HepG2 (cell line): ENCODE measurements at regions not wholly inside any gene's neighbourhood (a gene's known extent, or its start where the extent isn't known, plus 50 kb on each side); places are given as distances from the start of the nearest gene placed in this dataset.

Experiments
- ATAC-seq: fragments of 200-7000 bp; cut with Tn5 transposase; 3 replicates; pipeline ENCODE4 v1.9.1; 2020; ENCODE audit warnings: mild to moderate bottlenecking, moderate library complexity
- BruUV-seq: library from RNA; stranded (reverse); fragments of 400-500 nt; replicated peaks from 2 replicates; lab custom pipeline; 2021; lab: Mats Ljungman, UMichigan
- CTCF ChIA-PET: fragments of 300-600 bp; formaldehyde crosslinking; extraction: SDS; loops from one replicate; lab custom pipeline; 2021; ENCODE audit warnings: low total read pairs, inconsistent platforms, low intra/inter-chr PET ratio; lab: Yijun Ruan, JAX
- POLR2A ChIA-PET: fragments of 350-600 bp; sonication (Branson Sonifier 250); formaldehyde crosslinking; loops from one replicate; lab custom pipeline; 2020; ENCODE audit warnings: antibody characterized with exemption, inconsistent platforms; lab: Yijun Ruan, JAX
- DNase-seq: peaks from one replicate; pipeline ENCODE4 v3.0.0-alpha.2; 2015; ENCODE audit warnings: low spot score
- FAIRE-seq: peaks from 3 replicates; lab custom pipeline; 2011; peaks lifted over from hg19 to GRCh38; lab: Jason Lieb, UNC
- H2AFZ ChIP-seq: one replicate; pipeline ENCODE4 v1.6.1; 2011; ENCODE audit warnings: low read length, inconsistent platforms
- H3K27ac ChIP-seq: fragments of 300-600 bp; 3 replicates; pipeline ENCODE4 v1.8.0; 2011; ENCODE audit warnings: mixed run types, mild to moderate bottlenecking, mixed read lengths, low read length, inconsistent platforms; ENCODE audit not compliant: insufficient read depth; ENCODE audit errors: extremely low read length
- H3K27me3 ChIP-seq, 2 experiments: fragments of 200-600 bp in 1 of 2; 2 replicates in 1 of 2; 3 replicates in 1 of 2; pipeline versions ENCODE4 v1.6.0 to v1.8.0; 2011; ENCODE audit warnings: low read length in 2 of 2, mild to moderate bottlenecking in 2 of 2, moderate library complexity in 2 of 2, inconsistent platforms in 1 of 2; ENCODE audit not compliant: insufficient read depth in 2 of 2, control insufficient read depth in 1 of 2
- H3K36me3 ChIP-seq, 2 experiments: fragments of 200-600 bp in 1 of 2; replicated peaks in 1 of 2; 2 replicates in 1 of 2; 3 replicates in 1 of 2; pipeline versions ENCODE4 v1.5.1 to v1.8.0; 2011; ENCODE audit warnings: low read length in 2 of 2, inconsistent platforms in 1 of 2; ENCODE audit not compliant: insufficient read depth in 2 of 2, control insufficient read depth in 1 of 2
- H3K4me1 ChIP-seq: 2 replicates; pipeline ENCODE4 v1.5.1; 2012; ENCODE audit warnings: low read length, inconsistent platforms; ENCODE audit not compliant: insufficient read depth
- H3K4me2 ChIP-seq: 2 replicates; pipeline ENCODE4 v1.6.0; 2011; ENCODE audit warnings: low read depth, low read length, inconsistent platforms
- H3K4me3 ChIP-seq, 3 experiments: fragments of 200-600 bp in 1 of 3; sonication (generic), shearing (Covaris generic) in 1 of 3; replicated peaks in 1 of 3; 2 replicates each; pipeline ENCODE4 v1.5.1; 2011 to 2016; ENCODE audit warnings: low read length in 3 of 3, inconsistent platforms in 2 of 3, low read depth in 2 of 3, mild to moderate bottlenecking in 2 of 3, control low read depth in 1 of 3, mixed read lengths in 1 of 3; ENCODE audit not compliant: insufficient read depth in 1 of 3
- H3K79me2 ChIP-seq: one replicate; pipeline ENCODE4 v1.6.1; 2011; ENCODE audit warnings: low read length, inconsistent platforms; ENCODE audit not compliant: insufficient read depth
- H3K9ac ChIP-seq: 2 replicates; pipeline ENCODE4 v1.6.0; 2011; ENCODE audit warnings: mild to moderate bottlenecking, low read depth, low read length, inconsistent platforms; ENCODE audit not compliant: insufficient read depth
- H3K9me3 ChIP-seq: 2 replicates; pipeline ENCODE4 v1.5.1; 2012; ENCODE audit warnings: mild to moderate bottlenecking, low read length
- H4K20me1 ChIP-seq: 2 replicates; pipeline ENCODE4 v1.6.0; 2011; ENCODE audit warnings: inconsistent platforms, mild to moderate bottlenecking, low read length, moderate library complexity; ENCODE audit not compliant: insufficient read depth
- CREB1 ChIP-seq, 2 experiments: fragments of 450-650 bp in 1 of 2; IDR thresholded peaks; 2 replicates each; pipeline ENCODE4 v1.6.1; 2016 to 2017; ENCODE audit warnings: control low read depth in 1 of 2, mild to moderate bottlenecking in 1 of 2, missing compliant biosample characterization in 1 of 2, missing genetic modification characterization in 1 of 2
- JUNB ChIP-seq: sonication (generic); formaldehyde crosslinking; IDR thresholded peaks from 2 replicates; pipeline ENCODE4 v1.8.0; 2022; ENCODE audit warnings: missing genetic modification reagents, mild to moderate bottlenecking, borderline replicate concordance
- KDM3A ChIP-seq: IDR thresholded peaks from 2 replicates; pipeline ENCODE4 v1.6.1; 2018; ENCODE audit warnings: low read depth, missing compliant biosample characterization
- NFIC ChIP-seq: IDR thresholded peaks from 2 replicates; pipeline ENCODE4 v1.6.1; 2012; ENCODE audit warnings: mild to moderate bottlenecking, low read length, inconsistent platforms
- ZNF891 ChIP-seq: sonication (generic); formaldehyde crosslinking; IDR thresholded peaks from 2 replicates; pipeline ENCODE4 v1.5.0; 2020; ENCODE audit warnings: mild to moderate bottlenecking, missing genetic modification reagents
- WGBS: methylation state at CpG from one replicate; pipeline ENCODE4 v1.1.6; 2017; ENCODE audit warnings: low lambda C conversion rate; 5-methylcytosine and 5-hydroxymethylcytosine counted together
- in situ Hi-C: cut with HindIII; loops from 2 replicates; pipeline ENCODE4 v1.10.0; 2017; ENCODE audit warnings: low pct_unique_long_range_greater_than_20kb; ENCODE audit not compliant: extremely low pct_ligation_motif_present
- intact Hi-C: fragments of 100-400 bp; cut with micrococcal nuclease; formaldehyde crosslinking; loops from one replicate; pipeline ENCODE4 v1.10.0; 2022; ENCODE audit not compliant: unreplicated experiment
- TF ChIP-seq, protein P1 (sequence below): fragments of 450-650 bp; IDR thresholded peaks from 2 replicates; pipeline ENCODE4 v1.6.1; 2017; ENCODE audit warnings: mild to moderate bottlenecking
- TF ChIP-seq, protein P2 (sequence below): sonication (generic); formaldehyde crosslinking; IDR thresholded peaks from 2 replicates; pipeline ENCODE4 v1.9.0; 2021; ENCODE audit warnings: missing genetic modification reagents, borderline replicate concordance
- TF ChIP-seq, protein P3 (sequence below): IDR thresholded peaks from 2 replicates; pipeline ENCODE4 v1.6.1; 2016; ENCODE audit warnings: missing compliant biosample characterization, missing genetic modification reagents, borderline replicate concordance
- TF ChIP-seq, protein P4 (sequence below): sonication (generic); formaldehyde crosslinking; IDR thresholded peaks from 2 replicates; pipeline ENCODE4 v1.4.0; 2020; ENCODE audit warnings: missing genetic modification reagents, borderline replicate concordance

DNA sequence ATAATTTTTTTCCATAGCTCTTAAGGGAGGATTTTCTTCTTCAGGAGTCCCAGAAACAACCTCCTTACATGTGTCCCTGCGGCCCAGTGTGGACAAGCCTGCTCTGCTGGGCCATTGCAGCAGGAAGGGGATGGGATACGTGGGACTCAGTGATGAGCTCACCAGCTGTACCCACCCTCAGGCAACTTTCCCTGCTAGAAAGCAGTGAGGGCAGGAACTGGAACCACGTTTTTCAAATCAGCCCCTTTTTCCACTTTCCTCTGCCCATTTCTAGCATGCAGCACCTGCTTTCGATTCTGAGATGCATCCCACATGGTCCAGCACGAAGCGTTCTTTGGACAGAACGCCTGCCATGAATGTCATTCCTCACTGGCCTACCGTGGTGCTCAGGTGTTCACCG, 232.7 kb downstream of the KLF6 start:
- no peaks in the 10 kb centered on the region for H3K4me1 ChIP-seq
- intact Hi-C loops: no loop called here
- ATAC-seq (no peak), FAIRE-seq (no peak), DNase-seq (no peak)
- no peak overlapping the region for H3K9ac ChIP-seq
- H3K79me2 ChIP-seq: no peaks in the 10 kb centered on the region
- POLR2A ChIA-PET: no interaction called here
- H3K27ac ChIP-seq: no peak overlapping the region
- H4K20me1 ChIP-seq: no peaks in the 10 kb centered on the region
- H3K36me3 ChIP-seq: no peaks in the 10 kb centered on the region
- H3K9me3 ChIP-seq: no peaks in the 10 kb centered on the region
- no peak overlapping the region for H3K4me3 ChIP-seq
- H3K4me2 ChIP-seq: no peak overlapping the region
- TF ChIP-seq CREB1 (IDR thresholded peaks at IDR 0.05) (no peak), CREB1 (CRISPR knock-in tag; IDR thresholded peaks at IDR 0.05) (no peak), ZNF891 (no peak), NFIC (no peak), KDM3A (CRISPR knock-in tag) (no peak), JUNB (no peak)
- TF ChIP-seq, protein P1, sequence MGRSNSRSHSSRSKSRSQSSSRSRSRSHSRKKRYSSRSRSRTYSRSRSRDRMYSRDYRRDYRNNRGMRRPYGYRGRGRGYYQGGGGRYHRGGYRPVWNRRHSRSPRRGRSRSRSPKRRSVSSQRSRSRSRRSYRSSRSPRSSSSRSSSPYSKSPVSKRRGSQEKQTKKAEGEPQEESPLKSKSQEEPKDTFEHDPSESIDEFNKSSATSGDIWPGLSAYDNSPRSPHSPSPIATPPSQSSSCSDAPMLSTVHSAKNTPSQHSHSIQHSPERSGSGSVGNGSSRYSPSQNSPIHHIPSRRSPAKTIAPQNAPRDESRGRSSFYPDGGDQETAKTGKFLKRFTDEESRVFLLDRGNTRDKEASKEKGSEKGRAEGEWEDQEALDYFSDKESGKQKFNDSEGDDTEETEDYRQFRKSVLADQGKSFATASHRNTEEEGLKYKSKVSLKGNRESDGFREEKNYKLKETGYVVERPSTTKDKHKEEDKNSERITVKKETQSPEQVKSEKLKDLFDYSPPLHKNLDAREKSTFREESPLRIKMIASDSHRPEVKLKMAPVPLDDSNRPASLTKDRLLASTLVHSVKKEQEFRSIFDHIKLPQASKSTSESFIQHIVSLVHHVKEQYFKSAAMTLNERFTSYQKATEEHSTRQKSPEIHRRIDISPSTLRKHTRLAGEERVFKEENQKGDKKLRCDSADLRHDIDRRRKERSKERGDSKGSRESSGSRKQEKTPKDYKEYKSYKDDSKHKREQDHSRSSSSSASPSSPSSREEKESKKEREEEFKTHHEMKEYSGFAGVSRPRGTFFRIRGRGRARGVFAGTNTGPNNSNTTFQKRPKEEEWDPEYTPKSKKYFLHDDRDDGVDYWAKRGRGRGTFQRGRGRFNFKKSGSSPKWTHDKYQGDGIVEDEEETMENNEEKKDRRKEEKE: no peak
- TF ChIP-seq, protein P2, sequence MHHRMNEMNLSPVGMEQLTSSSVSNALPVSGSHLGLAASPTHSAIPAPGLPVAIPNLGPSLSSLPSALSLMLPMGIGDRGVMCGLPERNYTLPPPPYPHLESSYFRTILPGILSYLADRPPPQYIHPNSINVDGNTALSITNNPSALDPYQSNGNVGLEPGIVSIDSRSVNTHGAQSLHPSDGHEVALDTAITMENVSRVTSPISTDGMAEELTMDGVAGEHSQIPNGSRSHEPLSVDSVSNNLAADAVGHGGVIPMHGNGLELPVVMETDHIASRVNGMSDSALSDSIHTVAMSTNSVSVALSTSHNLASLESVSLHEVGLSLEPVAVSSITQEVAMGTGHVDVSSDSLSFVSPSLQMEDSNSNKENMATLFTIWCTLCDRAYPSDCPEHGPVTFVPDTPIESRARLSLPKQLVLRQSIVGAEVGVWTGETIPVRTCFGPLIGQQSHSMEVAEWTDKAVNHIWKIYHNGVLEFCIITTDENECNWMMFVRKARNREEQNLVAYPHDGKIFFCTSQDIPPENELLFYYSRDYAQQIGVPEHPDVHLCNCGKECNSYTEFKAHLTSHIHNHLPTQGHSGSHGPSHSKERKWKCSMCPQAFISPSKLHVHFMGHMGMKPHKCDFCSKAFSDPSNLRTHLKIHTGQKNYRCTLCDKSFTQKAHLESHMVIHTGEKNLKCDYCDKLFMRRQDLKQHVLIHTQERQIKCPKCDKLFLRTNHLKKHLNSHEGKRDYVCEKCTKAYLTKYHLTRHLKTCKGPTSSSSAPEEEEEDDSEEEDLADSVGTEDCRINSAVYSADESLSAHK (CRISPR knock-in tag): no peak
- TF ChIP-seq, protein P3, sequence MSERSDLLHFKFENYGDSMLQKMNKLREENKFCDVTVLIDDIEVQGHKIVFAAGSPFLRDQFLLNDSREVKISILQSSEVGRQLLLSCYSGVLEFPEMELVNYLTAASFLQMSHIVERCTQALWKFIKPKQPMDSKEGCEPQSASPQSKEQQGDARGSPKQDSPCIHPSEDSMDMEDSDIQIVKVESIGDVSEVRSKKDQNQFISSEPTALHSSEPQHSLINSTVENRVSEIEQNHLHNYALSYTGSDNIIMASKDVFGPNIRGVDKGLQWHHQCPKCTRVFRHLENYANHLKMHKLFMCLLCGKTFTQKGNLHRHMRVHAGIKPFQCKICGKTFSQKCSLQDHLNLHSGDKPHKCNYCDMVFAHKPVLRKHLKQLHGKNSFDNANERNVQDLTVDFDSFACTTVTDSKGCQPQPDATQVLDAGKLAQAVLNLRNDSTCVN: no peak
- TF ChIP-seq, protein P4, sequence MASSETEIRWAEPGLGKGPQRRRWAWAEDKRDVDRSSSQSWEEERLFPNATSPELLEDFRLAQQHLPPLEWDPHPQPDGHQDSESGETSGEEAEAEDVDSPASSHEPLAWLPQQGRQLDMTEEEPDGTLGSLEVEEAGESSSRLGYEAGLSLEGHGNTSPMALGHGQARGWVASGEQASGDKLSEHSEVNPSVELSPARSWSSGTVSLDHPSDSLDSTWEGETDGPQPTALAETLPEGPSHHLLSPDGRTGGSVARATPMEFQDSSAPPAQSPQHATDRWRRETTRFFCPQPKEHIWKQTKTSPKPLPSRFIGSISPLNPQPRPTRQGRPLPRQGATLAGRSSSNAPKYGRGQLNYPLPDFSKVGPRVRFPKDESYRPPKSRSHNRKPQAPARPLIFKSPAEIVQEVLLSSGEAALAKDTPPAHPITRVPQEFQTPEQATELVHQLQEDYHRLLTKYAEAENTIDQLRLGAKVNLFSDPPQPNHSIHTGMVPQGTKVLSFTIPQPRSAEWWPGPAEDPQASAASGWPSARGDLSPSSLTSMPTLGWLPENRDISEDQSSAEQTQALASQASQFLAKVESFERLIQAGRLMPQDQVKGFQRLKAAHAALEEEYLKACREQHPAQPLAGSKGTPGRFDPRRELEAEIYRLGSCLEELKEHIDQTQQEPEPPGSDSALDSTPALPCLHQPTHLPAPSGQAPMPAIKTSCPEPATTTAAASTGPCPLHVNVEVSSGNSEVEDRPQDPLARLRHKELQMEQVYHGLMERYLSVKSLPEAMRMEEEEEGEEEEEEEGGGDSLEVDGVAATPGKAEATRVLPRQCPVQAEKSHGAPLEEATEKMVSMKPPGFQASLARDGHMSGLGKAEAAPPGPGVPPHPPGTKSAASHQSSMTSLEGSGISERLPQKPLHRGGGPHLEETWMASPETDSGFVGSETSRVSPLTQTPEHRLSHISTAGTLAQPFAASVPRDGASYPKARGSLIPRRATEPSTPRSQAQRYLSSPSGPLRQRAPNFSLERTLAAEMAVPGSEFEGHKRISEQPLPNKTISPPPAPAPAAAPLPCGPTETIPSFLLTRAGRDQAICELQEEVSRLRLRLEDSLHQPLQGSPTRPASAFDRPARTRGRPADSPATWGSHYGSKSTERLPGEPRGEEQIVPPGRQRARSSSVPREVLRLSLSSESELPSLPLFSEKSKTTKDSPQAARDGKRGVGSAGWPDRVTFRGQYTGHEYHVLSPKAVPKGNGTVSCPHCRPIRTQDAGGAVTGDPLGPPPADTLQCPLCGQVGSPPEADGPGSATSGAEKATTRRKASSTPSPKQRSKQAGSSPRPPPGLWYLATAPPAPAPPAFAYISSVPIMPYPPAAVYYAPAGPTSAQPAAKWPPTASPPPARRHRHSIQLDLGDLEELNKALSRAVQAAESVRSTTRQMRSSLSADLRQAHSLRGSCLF (CRISPR knock-in tag): no peak
- TF ChIP-seq, all 625 proteins: peak for 0
- H3K27me3 ChIP-seq: peaks cover 0 to 19% of the 10 kb centered on the region in 2 experiments; a peak in 2 of 5 replicates
- no TSS peak for BruUV-seq
- in situ Hi-C loops: no loop called here
- WGBS: 33% methylated on average over 9 of the region's 9 CpGs
- CTCF ChIA-PET: no interaction called here
- no peak overlapping the region for H2AFZ ChIP-seq
